Sigmoid colon (tissue), 3 donors: ENCODE measurements at regions not wholly inside any gene's neighbourhood (a gene's known extent, or its start where the extent isn't known, plus 50 kb on each side); places are given as distances from the start of the nearest gene placed in this dataset.

Experiments used
- POLR2A ChIP-seq, 2 donors: fragments of 450-650 bp; IDR thresholded peaks; one replicate each; pipeline ENCODE4 v1.6.1; 2016; ENCODE audit warnings: antibody characterized with exemption in 2 of 2, mild to moderate bottlenecking in 2 of 2, moderate library complexity in 2 of 2
- TF ChIP-seq, protein P1 (sequence below), 4 experiments: fragments of 450-650 bp in 3 of 4; fragments of 200-600 bp in 1 of 4; IDR thresholded peaks; one replicate each; pipeline ENCODE4 v1.5.1; 2016 to 2019; ENCODE audit warnings: antibody characterized with exemption in 4 of 4, mild to moderate bottlenecking in 3 of 4, moderate library complexity in 2 of 4

DNA sequence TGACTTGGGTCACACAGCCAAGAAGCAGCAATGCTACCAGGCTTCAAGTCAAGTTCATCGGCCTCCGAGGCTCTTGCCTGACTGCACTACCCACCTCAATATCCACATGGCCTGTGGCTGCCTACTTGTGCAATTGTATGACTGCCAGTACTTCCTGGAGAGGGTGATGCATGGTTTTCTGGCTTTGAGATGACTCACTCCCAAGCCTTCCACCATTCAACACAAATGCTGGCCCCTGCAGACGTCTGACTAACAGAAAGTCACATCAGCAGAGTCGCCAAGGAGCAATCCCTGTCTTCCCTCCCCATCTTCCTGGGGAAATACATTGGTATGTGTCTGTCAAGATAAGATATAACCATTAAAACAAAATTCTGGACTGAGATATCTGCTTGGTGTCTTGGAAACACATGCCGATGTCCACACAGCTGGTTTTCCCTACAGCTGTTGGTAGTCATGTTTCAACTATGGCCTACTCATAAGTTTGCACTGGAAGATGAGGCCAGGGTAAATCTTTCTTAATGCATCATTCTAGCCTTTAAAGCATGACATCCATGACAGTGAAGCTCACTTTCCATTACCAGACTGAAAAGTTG, 79.6 kb upstream of the SPATA12 start:
- TF ChIP-seq, protein P1, sequence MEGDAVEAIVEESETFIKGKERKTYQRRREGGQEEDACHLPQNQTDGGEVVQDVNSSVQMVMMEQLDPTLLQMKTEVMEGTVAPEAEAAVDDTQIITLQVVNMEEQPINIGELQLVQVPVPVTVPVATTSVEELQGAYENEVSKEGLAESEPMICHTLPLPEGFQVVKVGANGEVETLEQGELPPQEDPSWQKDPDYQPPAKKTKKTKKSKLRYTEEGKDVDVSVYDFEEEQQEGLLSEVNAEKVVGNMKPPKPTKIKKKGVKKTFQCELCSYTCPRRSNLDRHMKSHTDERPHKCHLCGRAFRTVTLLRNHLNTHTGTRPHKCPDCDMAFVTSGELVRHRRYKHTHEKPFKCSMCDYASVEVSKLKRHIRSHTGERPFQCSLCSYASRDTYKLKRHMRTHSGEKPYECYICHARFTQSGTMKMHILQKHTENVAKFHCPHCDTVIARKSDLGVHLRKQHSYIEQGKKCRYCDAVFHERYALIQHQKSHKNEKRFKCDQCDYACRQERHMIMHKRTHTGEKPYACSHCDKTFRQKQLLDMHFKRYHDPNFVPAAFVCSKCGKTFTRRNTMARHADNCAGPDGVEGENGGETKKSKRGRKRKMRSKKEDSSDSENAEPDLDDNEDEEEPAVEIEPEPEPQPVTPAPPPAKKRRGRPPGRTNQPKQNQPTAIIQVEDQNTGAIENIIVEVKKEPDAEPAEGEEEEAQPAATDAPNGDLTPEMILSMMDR (IDR thresholded peaks at IDR 0.05): no peak
- no peak for TF ChIP-seq POLR2A (IDR thresholded peaks at IDR 0.05)
